Epithelial cell of esophagus (primary cell): ENCODE measurements at regions not wholly inside any gene's neighbourhood (a gene's known extent, or its start where the extent isn't known, plus 50 kb on each side); places are given as distances from the start of the nearest gene placed in this dataset.
A peak's percentile ranks its signal among the peaks of the same experiment; 100 is the strongest.

Experiments used
- DNase-seq: peaks from one replicate; pipeline ENCODE4 v3.0.0; 2010; ENCODE audit warnings: low read depth
- H3K4me3 ChIP-seq: 2 replicates; pipeline ENCODE4 v1.5.1; 2011; ENCODE audit warnings: mild to moderate bottlenecking, low read length, control low read depth
- CTCF ChIP-seq: IDR thresholded peaks from 2 replicates; pipeline ENCODE4 v1.5.1; 2011; ENCODE audit warnings: low read depth, mild to moderate bottlenecking, low read length, control low read depth, inconsistent platforms; ENCODE audit not compliant: insufficient read depth; ENCODE audit errors: missing control alignments

- peak; percentile 94 for DNase-seq
- TF ChIP-seq CTCF = no peak
Observed at GRCh38 chr3:177286034-177286433, 88.8 kb upstream of the TBL1XR1 start.

GRCh38 chr3:177287231-177287630 lies 89.9 kb upstream of the TBL1XR1 start:
- no peak for TF ChIP-seq CTCF
- no peak for DNase-seq
- H3K4me3 ChIP-seq = no peak overlapping the region

More at GRCh38 chr3:177286034-177286433, 88.8 kb upstream of the TBL1XR1 start:
- H3K4me3 ChIP-seq = no peak overlapping the region

GRCh38 chr3:177290633-177291032 lies 93.4 kb upstream of the TBL1XR1 start:
- H3K4me3 ChIP-seq = no peak overlapping the region
- DNase-seq = no peak
- TF ChIP-seq CTCF = no peak

- no peak for TF ChIP-seq CTCF
- no peak overlapping the region for H3K4me3 ChIP-seq
- DNase-seq = peak; percentile 98
Observed at GRCh38 chr3:177294221-177294620, 96.9 kb upstream of the TBL1XR1 start.

GRCh38 chr3:177295116-177295515 lies 97.8 kb upstream of the TBL1XR1 start:
- no peak overlapping the region for H3K4me3 ChIP-seq
- peak; percentile 88 for DNase-seq
- no peak for TF ChIP-seq CTCF

GRCh38 chr3:177299250-177299649 lies 102.0 kb upstream of the TBL1XR1 start:
- TF ChIP-seq CTCF = no peak
- H3K4me3 ChIP-seq = no peak overlapping the region
- DNase-seq = no peak

- no peak for TF ChIP-seq CTCF
- no peak overlapping the region for H3K4me3 ChIP-seq
- peak; percentile 40 for DNase-seq
Observed at GRCh38 chr3:177300039-177300833, 103.0 kb upstream of the TBL1XR1 start.
